H1 (cell line): ENCODE measurements at regions not wholly inside any gene's neighbourhood (a gene's known extent, or its start where the extent isn't known, plus 50 kb on each side); places are given as distances from the start of the nearest gene placed in this dataset.

Source experiments
- CBX5 ChIP-seq: fragments of 300-800, 300-1000 bp; sonication (generic); IDR thresholded peaks from 2 replicates; pipeline ENCODE4 v1.7.1; 2016; ENCODE audit warnings: antibody characterized with exemption, low read length, low read depth
- CHD2 ChIP-seq: IDR thresholded peaks from 2 replicates; pipeline ENCODE4 v1.6.1; 2012; ENCODE audit warnings: low read length, improper control_type of control experiment
- MAFK ChIP-seq: IDR thresholded peaks from 2 replicates; pipeline ENCODE4 v1.6.1; 2012; ENCODE audit warnings: low read depth, mild to moderate bottlenecking, improper control_type of control experiment, low read length

GRCh38 chr3:16707260-16707659, 102.0 kb upstream of the DAZL start (continued):
- no peak for TF ChIP-seq CHD2
- no peak for TF ChIP-seq MAFK
- no peak for TF ChIP-seq CBX5
